ENCODE measurements at regions not wholly inside any gene's neighbourhood (a gene's known extent, or its start where the extent isn't known, plus 50 kb on each side); places are given as distances from the start of the nearest gene placed in this dataset.

DNA sequence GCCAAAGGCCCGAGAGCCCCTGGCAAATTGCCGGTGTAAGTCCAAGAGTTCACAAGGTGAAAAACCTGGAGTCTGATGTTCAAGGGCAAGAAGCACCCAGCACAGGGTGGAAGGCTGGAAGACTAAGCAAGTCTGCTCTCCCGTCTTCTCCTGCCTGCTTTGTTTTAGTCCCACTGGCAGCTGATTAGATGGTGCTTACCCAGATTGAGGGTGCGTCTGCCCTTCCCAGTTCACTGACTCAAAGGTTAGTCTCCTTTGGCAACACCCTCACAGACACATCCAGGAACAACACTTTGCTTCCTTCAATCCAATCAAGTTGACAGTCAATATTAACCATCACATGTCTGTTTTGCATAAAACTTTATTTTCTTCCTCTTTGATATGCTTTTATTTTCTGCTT, 157.4 kb downstream of the HS3ST1 start:
- Histone ChIP-seq H3K27me3 (ENCODE audit: control insufficient read depth in 3 of 3, insufficient read depth in 3 of 3, low read length in 3 of 3) (no peaks in the 10 kb centered on the region), H3K27ac (ENCODE audit: low read depth, low read length) (no peak overlapping the region), H3K9ac (ENCODE audit: low read depth in 1 of 3, low read length in 3 of 3) (no peak overlapping the region), H3K36me3 (ENCODE audit: control insufficient read depth in 3 of 3, insufficient read depth in 3 of 3, low read length in 3 of 3) (no peaks in the 10 kb centered on the region), H3K9me3 (ENCODE audit: control insufficient read depth in 3 of 3, low read length in 3 of 3) (no peaks in the 10 kb centered on the region), H3K4me1 (ENCODE audit: control insufficient read depth in 3 of 3, insufficient read depth in 3 of 3, low read length in 3 of 3) (no peaks in the 10 kb centered on the region), H3K4me3 (ENCODE audit: low read length in 3 of 3) (no peak overlapping the region)

- no peak overlapping the region for H3K4me3 ChIP-seq (ENCODE audit: low read length in 3 of 3)
- H3K9ac ChIP-seq (ENCODE audit: low read depth in 1 of 3, low read length in 3 of 3) = no peak overlapping the region
Observed at GRCh38 chr4:11268149-11268548, 160.5 kb downstream of the HS3ST1 start.

GRCh38 chr4:11264841-11265240, 163.9 kb downstream of the HS3ST1 start:
- no peak overlapping the region for H3K9ac ChIP-seq (ENCODE audit: low read depth in 1 of 3, low read length in 3 of 3)
- no peaks in the 10 kb centered on the region for H3K36me3 ChIP-seq (ENCODE audit: control insufficient read depth in 3 of 3, insufficient read depth in 3 of 3, low read length in 3 of 3)
- no peaks in the 10 kb centered on the region for H3K4me1 ChIP-seq (ENCODE audit: control insufficient read depth in 3 of 3, insufficient read depth in 3 of 3, low read length in 3 of 3)
- H3K27me3 ChIP-seq (ENCODE audit: control insufficient read depth in 3 of 3, insufficient read depth in 3 of 3, low read length in 3 of 3) = no peaks in the 10 kb centered on the region
- no peak overlapping the region for H3K27ac ChIP-seq (ENCODE audit: low read depth, low read length)
- H3K9me3 ChIP-seq (ENCODE audit: control insufficient read depth in 3 of 3, low read length in 3 of 3) = no peaks in the 10 kb centered on the region
- H3K4me3 ChIP-seq (ENCODE audit: low read length in 3 of 3) = no peak overlapping the region

More at GRCh38 chr4:11268149-11268548, 160.5 kb downstream of the HS3ST1 start:
- Histone ChIP-seq H3K27me3 (ENCODE audit: control insufficient read depth in 3 of 3, insufficient read depth in 3 of 3, low read length in 3 of 3) (no peaks in the 10 kb centered on the region), H3K36me3 (ENCODE audit: control insufficient read depth in 3 of 3, insufficient read depth in 3 of 3, low read length in 3 of 3) (no peaks in the 10 kb centered on the region), H3K9me3 (ENCODE audit: control insufficient read depth in 3 of 3, low read length in 3 of 3) (no peaks in the 10 kb centered on the region), H3K27ac (ENCODE audit: low read depth, low read length) (no peak overlapping the region), H3K4me1 (ENCODE audit: control insufficient read depth in 3 of 3, insufficient read depth in 3 of 3, low read length in 3 of 3) (no peaks in the 10 kb centered on the region)

- H3K9me3 ChIP-seq (ENCODE audit: control insufficient read depth in 3 of 3, low read length in 3 of 3) = no peaks in the 10 kb centered on the region
- no peak overlapping the region for H3K4me3 ChIP-seq (ENCODE audit: low read length in 3 of 3)
- H3K9ac ChIP-seq (ENCODE audit: low read depth in 1 of 3, low read length in 3 of 3) = no peak overlapping the region
- no peak overlapping the region for H3K27ac ChIP-seq (ENCODE audit: low read depth, low read length)
- no peaks in the 10 kb centered on the region for H3K36me3 ChIP-seq (ENCODE audit: control insufficient read depth in 3 of 3, insufficient read depth in 3 of 3, low read length in 3 of 3)
- H3K4me1 ChIP-seq (ENCODE audit: control insufficient read depth in 3 of 3, insufficient read depth in 3 of 3, low read length in 3 of 3) = no peaks in the 10 kb centered on the region
- no peaks in the 10 kb centered on the region for H3K27me3 ChIP-seq (ENCODE audit: control insufficient read depth in 3 of 3, insufficient read depth in 3 of 3, low read length in 3 of 3)
Observed at GRCh38 chr4:11264346-11264745, 164.3 kb downstream of the HS3ST1 start.

DNA sequence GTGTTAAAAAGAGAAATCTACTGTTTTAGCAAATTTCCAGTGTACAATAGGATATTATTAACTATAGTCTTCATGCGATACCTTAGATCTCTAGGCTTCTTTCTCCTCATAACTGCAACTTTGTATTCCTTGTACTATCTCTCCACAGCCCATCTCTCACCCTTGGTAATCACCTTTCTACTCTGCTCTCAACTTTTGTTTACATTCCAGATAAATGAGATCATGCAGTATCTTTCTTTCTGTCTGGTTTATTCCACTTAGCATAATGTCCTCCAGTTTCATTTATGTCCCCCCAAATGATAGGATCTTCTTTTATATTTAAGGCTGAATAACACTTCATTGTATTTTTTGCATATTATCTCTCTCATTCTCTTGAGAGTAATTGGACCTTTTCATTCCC, 165.5 kb downstream of the HS3ST1 start:
- no peaks in the 10 kb centered on the region for H3K9me3 ChIP-seq (ENCODE audit: control insufficient read depth in 3 of 3, low read length in 3 of 3)
- H3K27ac ChIP-seq (ENCODE audit: low read depth, low read length) = no peak overlapping the region
- no peak overlapping the region for H3K9ac ChIP-seq (ENCODE audit: low read depth in 1 of 3, low read length in 3 of 3)
- no peak overlapping the region for H3K4me3 ChIP-seq (ENCODE audit: low read length in 3 of 3)
- no peaks in the 10 kb centered on the region for H3K27me3 ChIP-seq (ENCODE audit: control insufficient read depth in 3 of 3, insufficient read depth in 3 of 3, low read length in 3 of 3)
- no peaks in the 10 kb centered on the region for H3K36me3 ChIP-seq (ENCODE audit: control insufficient read depth in 3 of 3, insufficient read depth in 3 of 3, low read length in 3 of 3)
- no peaks in the 10 kb centered on the region for H3K4me1 ChIP-seq (ENCODE audit: control insufficient read depth in 3 of 3, insufficient read depth in 3 of 3, low read length in 3 of 3)

DNA sequence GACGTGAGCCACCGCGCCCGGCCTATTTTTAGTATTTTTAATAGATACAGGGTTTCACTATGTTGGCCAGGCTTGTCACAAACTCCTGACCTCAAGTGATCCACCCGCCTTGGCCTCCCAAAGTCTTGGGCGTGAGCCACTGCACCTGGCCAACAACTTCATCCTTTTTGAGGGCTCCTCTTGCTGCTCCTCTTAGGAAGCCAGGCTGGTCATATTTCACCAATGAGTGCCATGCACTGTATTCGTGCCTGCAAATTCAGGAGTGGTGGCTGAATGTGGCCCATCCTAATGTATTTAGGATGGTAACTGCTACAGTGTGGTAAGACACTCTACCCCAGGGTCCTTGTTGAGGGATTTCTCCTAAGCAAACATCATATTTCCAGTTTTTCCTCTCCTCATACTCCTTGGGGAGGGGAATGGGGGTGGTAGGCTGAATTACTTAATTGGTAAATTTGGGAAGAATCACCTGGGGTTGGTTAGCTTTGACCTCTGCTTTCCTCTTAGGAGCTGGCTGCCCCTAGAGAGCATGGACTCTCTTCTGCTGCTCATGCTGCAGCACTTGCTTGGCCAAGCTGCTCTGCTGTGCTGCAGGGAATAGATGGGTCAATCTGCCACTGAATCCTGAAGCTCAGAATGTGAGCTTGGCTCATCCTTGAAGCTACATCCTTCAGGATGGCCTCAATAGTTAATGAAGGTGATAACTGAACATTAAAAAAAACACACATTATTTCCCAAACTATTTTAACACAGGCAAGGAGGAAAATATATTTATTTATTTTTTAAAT, 167.4 kb downstream of the HS3ST1 start:
- H3K9me3 ChIP-seq (ENCODE audit: control insufficient read depth in 3 of 3, low read length in 3 of 3) = no peaks in the 10 kb centered on the region
- no peak overlapping the region for H3K27ac ChIP-seq (ENCODE audit: low read depth, low read length)
- no peak overlapping the region for H3K9ac ChIP-seq (ENCODE audit: low read depth in 1 of 3, low read length in 3 of 3)
- H3K27me3 ChIP-seq (ENCODE audit: control insufficient read depth in 3 of 3, insufficient read depth in 3 of 3, low read length in 3 of 3) = no peaks in the 10 kb centered on the region
- H3K4me1 ChIP-seq (ENCODE audit: control insufficient read depth in 3 of 3, insufficient read depth in 3 of 3, low read length in 3 of 3) = no peaks in the 10 kb centered on the region
- no peaks in the 10 kb centered on the region for H3K36me3 ChIP-seq (ENCODE audit: control insufficient read depth in 3 of 3, insufficient read depth in 3 of 3, low read length in 3 of 3)
- no peak overlapping the region for H3K4me3 ChIP-seq (ENCODE audit: low read length in 3 of 3)

- no peaks in the 10 kb centered on the region for H3K27me3 ChIP-seq (ENCODE audit: control insufficient read depth in 3 of 3, insufficient read depth in 3 of 3, low read length in 3 of 3)
- no peaks in the 10 kb centered on the region for H3K36me3 ChIP-seq (ENCODE audit: control insufficient read depth in 3 of 3, insufficient read depth in 3 of 3, low read length in 3 of 3)
- H3K27ac ChIP-seq (ENCODE audit: low read depth, low read length) = no peak overlapping the region
- H3K9me3 ChIP-seq (ENCODE audit: control insufficient read depth in 3 of 3, low read length in 3 of 3) = no peaks in the 10 kb centered on the region
- no peak overlapping the region for H3K4me3 ChIP-seq (ENCODE audit: low read length in 3 of 3)
- H3K4me1 ChIP-seq (ENCODE audit: control insufficient read depth in 3 of 3, insufficient read depth in 3 of 3, low read length in 3 of 3) = no peaks in the 10 kb centered on the region
- H3K9ac ChIP-seq (ENCODE audit: low read depth in 1 of 3, low read length in 3 of 3) = no peak overlapping the region
Observed at GRCh38 chr4:11259837-11260236, 168.9 kb downstream of the HS3ST1 start.

DNA sequence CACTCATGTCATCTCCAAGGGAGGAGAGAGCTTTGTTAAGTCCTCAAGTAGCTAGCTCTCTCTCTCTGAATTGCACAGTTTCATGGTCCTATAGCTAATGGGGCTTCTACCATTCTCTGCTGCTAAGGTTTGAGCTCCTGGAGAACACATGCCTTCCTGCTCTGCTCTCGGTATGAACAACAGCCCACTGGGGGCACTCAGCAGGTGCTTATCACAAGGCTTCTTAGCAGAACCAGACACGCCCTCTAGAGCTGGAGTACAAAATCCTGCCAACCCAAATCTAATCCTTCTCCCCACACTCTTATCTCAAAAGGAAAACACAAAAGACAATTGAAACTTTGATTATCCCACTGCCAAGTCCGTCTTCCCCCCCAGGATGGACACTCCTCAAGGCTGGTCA, 176.5 kb downstream of the HS3ST1 start:
- no peak overlapping the region for H3K4me3 ChIP-seq (ENCODE audit: low read length in 3 of 3)
- H3K9ac ChIP-seq (ENCODE audit: low read depth in 1 of 3, low read length in 3 of 3) = no peak overlapping the region
- H3K4me1 ChIP-seq (ENCODE audit: control insufficient read depth in 3 of 3, insufficient read depth in 3 of 3, low read length in 3 of 3) = no peaks in the 10 kb centered on the region
- H3K36me3 ChIP-seq (ENCODE audit: control insufficient read depth in 3 of 3, insufficient read depth in 3 of 3, low read length in 3 of 3) = no peaks in the 10 kb centered on the region
- H3K9me3 ChIP-seq (ENCODE audit: control insufficient read depth in 3 of 3, low read length in 3 of 3) = no peaks in the 10 kb centered on the region
- H3K27ac ChIP-seq (ENCODE audit: low read depth, low read length) = no peak overlapping the region
- H3K27me3 ChIP-seq (ENCODE audit: control insufficient read depth in 3 of 3, insufficient read depth in 3 of 3, low read length in 3 of 3) = no peaks in the 10 kb centered on the region

GRCh38 chr4:11250510-11250909, 178.2 kb downstream of the HS3ST1 start:
- Histone ChIP-seq H3K9ac (ENCODE audit: low read depth in 1 of 3, low read length in 3 of 3) (no peak overlapping the region), H3K27ac (ENCODE audit: low read depth, low read length) (no peak overlapping the region), H3K4me1 (ENCODE audit: control insufficient read depth in 3 of 3, insufficient read depth in 3 of 3, low read length in 3 of 3) (no peaks in the 10 kb centered on the region), H3K9me3 (ENCODE audit: control insufficient read depth in 3 of 3, low read length in 3 of 3) (no peaks in the 10 kb centered on the region), H3K4me3 (ENCODE audit: low read length in 3 of 3) (no peak overlapping the region), H3K27me3 (ENCODE audit: control insufficient read depth in 3 of 3, insufficient read depth in 3 of 3, low read length in 3 of 3) (no peaks in the 10 kb centered on the region), H3K36me3 (ENCODE audit: control insufficient read depth in 3 of 3, insufficient read depth in 3 of 3, low read length in 3 of 3) (no peaks in the 10 kb centered on the region)

DNA sequence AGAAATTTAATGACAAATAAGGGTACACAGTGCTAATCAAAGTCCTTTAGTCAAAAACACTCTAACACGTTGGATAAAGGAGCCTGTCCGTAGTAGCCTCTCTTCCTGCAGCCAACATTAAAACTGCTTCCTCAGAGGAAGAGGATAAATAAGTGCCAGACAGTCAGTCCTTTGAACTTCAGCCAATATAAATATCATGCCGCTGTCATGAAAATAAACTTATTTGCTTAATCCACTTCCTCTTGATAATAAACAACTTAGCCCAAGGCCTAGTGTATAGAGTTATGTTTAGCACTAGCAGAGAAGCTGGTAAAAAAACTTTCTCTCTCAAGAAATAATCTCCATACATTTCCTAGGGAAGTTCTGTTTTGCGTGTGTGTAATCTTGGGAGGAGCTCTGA, 196.7 kb downstream of the HS3ST1 start:
- Histone ChIP-seq H3K9me3 (ENCODE audit: control insufficient read depth in 3 of 3, low read length in 3 of 3) (no peaks in the 10 kb centered on the region), H3K36me3 (ENCODE audit: control insufficient read depth in 3 of 3, insufficient read depth in 3 of 3, low read length in 3 of 3) (no peaks in the 10 kb centered on the region), H3K4me1 (ENCODE audit: control insufficient read depth in 3 of 3, insufficient read depth in 3 of 3, low read length in 3 of 3) (no peaks in the 10 kb centered on the region), H3K9ac (ENCODE audit: low read depth in 1 of 3, low read length in 3 of 3) (no peak overlapping the region), H3K4me3 (ENCODE audit: low read length in 3 of 3) (no peak overlapping the region), H3K27me3 (ENCODE audit: control insufficient read depth in 3 of 3, insufficient read depth in 3 of 3, low read length in 3 of 3) (no peaks in the 10 kb centered on the region), H3K27ac (ENCODE audit: low read depth, low read length) (no peak overlapping the region)

Measured in skeletal muscle tissue (tissue), 3 donors.